Hepatocyte (in vitro differentiated cells): ENCODE measurements at regions not wholly inside any gene's neighbourhood (a gene's known extent, or its start where the extent isn't known, plus 50 kb on each side); places are given as distances from the start of the nearest gene placed in this dataset.

Experiments
- DNase-seq: peaks from one replicate; pipeline ENCODE4 v3.0.0-alpha.2; 2016; ENCODE audit warnings: low spot score
- H2AFZ ChIP-seq: fragments of 200-600 bp; sonication (generic); 2 replicates; pipeline ENCODE4 v1.6.0; 2016; ENCODE audit warnings: antibody characterized with exemption, mild to moderate bottlenecking
- H3K27ac ChIP-seq: fragments of 200-600 bp; sonication (generic); 2 replicates; pipeline ENCODE4 v1.5.1; 2016; ENCODE audit warnings: mild to moderate bottlenecking
- H3K27me3 ChIP-seq: fragments of 200-600 bp; sonication (generic); 2 replicates; pipeline ENCODE4 v1.6.1; 2016
- H3K36me3 ChIP-seq: fragments of 200-600 bp; sonication (generic); replicated peaks from 2 replicates; pipeline ENCODE4 v1.5.1; 2016; ENCODE audit warnings: low read depth; ENCODE audit not compliant: insufficient read depth
- H3K4me1 ChIP-seq: fragments of 200-600 bp; sonication (generic); 2 replicates; pipeline ENCODE4 v1.5.1; 2016; ENCODE audit warnings: mild to moderate bottlenecking, moderate library complexity; ENCODE audit not compliant: insufficient read depth
- H3K4me2 ChIP-seq: fragments of 200-600 bp; sonication (generic); 2 replicates; pipeline ENCODE4 v1.6.0; 2016
- H3K4me3 ChIP-seq: fragments of 200-600 bp; sonication (generic); 2 replicates; pipeline ENCODE4 v1.5.1; 2016; ENCODE audit warnings: mild to moderate bottlenecking
- H3K79me2 ChIP-seq: fragments of 200-600 bp; sonication (generic); 2 replicates; pipeline ENCODE4 v1.6.0; 2017; ENCODE audit warnings: mild to moderate bottlenecking
- H3K9me2 ChIP-seq: fragments of 200-600 bp; sonication (generic); replicated peaks from 2 replicates; pipeline ENCODE4 v1.6.0; 2017; ENCODE audit warnings: mild to moderate bottlenecking; ENCODE audit not compliant: insufficient read depth
- H3K9me3 ChIP-seq: fragments of 200-600 bp; sonication (generic); 2 replicates; pipeline ENCODE4 v1.5.1; 2016; ENCODE audit warnings: low read depth, mild to moderate bottlenecking
- H4K20me1 ChIP-seq: fragments of 200-600 bp; sonication (generic); 2 replicates; pipeline ENCODE4 v1.6.0; 2016; ENCODE audit warnings: mild to moderate bottlenecking; ENCODE audit not compliant: insufficient read depth, poor library complexity, severe bottlenecking
- CTCF ChIP-seq: fragments of 200-600 bp; sonication (generic); IDR thresholded peaks from 2 replicates; pipeline ENCODE4 v1.5.1; 2016; ENCODE audit warnings: antibody characterized with exemption, mild to moderate bottlenecking; ENCODE audit not compliant: poor library complexity
- EZH2 ChIP-seq: fragments of 200-600 bp; sonication (generic); IDR thresholded peaks from 2 replicates; pipeline ENCODE4 v1.6.1; 2016; ENCODE audit warnings: antibody characterized with exemption, mild to moderate bottlenecking, borderline replicate concordance
- EZH2phosphoT487 ChIP-seq: fragments of 200-600 bp; sonication (generic); IDR thresholded peaks from one replicate; pipeline ENCODE4 v1.6.1; 2018; ENCODE audit warnings: antibody characterized with exemption, mild to moderate bottlenecking, low read depth, moderate library complexity; ENCODE audit not compliant: unreplicated experiment, severe bottlenecking
- WGBS: methylation state at CpG from one replicate; pipeline ENCODE4 v1.1.6; 2016; ENCODE audit warnings: low lambda C conversion rate; ENCODE audit errors: missing lambda C conversion rate; 5-methylcytosine and 5-hydroxymethylcytosine counted together

GRCh38 chr7:25313526-25313925 is 85.2 kb upstream of the NPVF start:
- DNase-seq = no peak
- H3K4me3 ChIP-seq = no peak overlapping the region
- 57% methylated on average over 1 of the region's 1 CpG for WGBS
- H3K36me3 ChIP-seq = no peaks in the 10 kb centered on the region
- peaks cover 19% of the 10 kb centered on the region for H3K4me1 ChIP-seq
- no peaks in the 10 kb centered on the region for H3K9me2 ChIP-seq
- peak overlapping the region; percentile 94 for H3K27ac ChIP-seq
- no peak overlapping the region for H3K4me2 ChIP-seq
- no peaks in the 10 kb centered on the region for H4K20me1 ChIP-seq
- no peaks in the 10 kb centered on the region for H3K9me3 ChIP-seq
- TF ChIP-seq EZH2 (no peak), EZH2phosphoT487 (no peak)
- no peak overlapping the region for H2AFZ ChIP-seq
- H3K79me2 ChIP-seq = no peaks in the 10 kb centered on the region
- H3K27me3 ChIP-seq = no peaks in the 10 kb centered on the region

- H3K4me2 ChIP-seq = peak overlapping the region; percentile 14
- H3K9me2 ChIP-seq = no peaks in the 10 kb centered on the region
- no peaks in the 10 kb centered on the region for H3K27me3 ChIP-seq
- no peak overlapping the region for H3K4me3 ChIP-seq
- peaks cover 13% of the 10 kb centered on the region for H3K4me1 ChIP-seq
- no peak for TF ChIP-seq EZH2
- no peak for TF ChIP-seq EZH2phosphoT487
- TF ChIP-seq CTCF = no peak
- no peaks in the 10 kb centered on the region for H3K36me3 ChIP-seq
- peak overlapping the region; percentile 81 for H2AFZ ChIP-seq
- H3K9me3 ChIP-seq = no peaks in the 10 kb centered on the region
- peak overlapping the region; percentile 94 for H3K27ac ChIP-seq
- H3K79me2 ChIP-seq = no peaks in the 10 kb centered on the region
- WGBS = 85% methylated on average over 5 of the region's 5 CpGs
- H4K20me1 ChIP-seq = no peaks in the 10 kb centered on the region
- DNase-seq = peak; percentile 29
These were observed 85.9 kb upstream of the NPVF start for GRCh38 chr7:25314094-25314730.

GRCh38 chr7:25314731-25315267 is 86.5 kb upstream of the NPVF start:
- TF ChIP-seq CTCF (no peak), EZH2phosphoT487 (no peak), EZH2 (no peak)
- Histone ChIP-seq H3K36me3 (no peaks in the 10 kb centered on the region), H3K4me1 (peaks cover 13% of the 10 kb centered on the region), H3K4me2 (peak overlapping the region; percentile 38), H2AFZ (no peak overlapping the region), H3K27ac (peak overlapping the region; percentile 94), H3K79me2 (no peaks in the 10 kb centered on the region), H3K4me3 (no peak overlapping the region), H3K9me3 (no peaks in the 10 kb centered on the region), H4K20me1 (no peaks in the 10 kb centered on the region), H3K27me3 (no peaks in the 10 kb centered on the region), H3K9me2 (no peaks in the 10 kb centered on the region)
- WGBS = 57% methylated on average over 10 of the region's 10 CpGs
- DNase-seq = peak; percentile 51

- no peak for DNase-seq
- Histone ChIP-seq H2AFZ (no peak overlapping the region), H3K27ac (no peak overlapping the region), H3K27me3 (no peaks in the 10 kb centered on the region), H3K79me2 (no peaks in the 10 kb centered on the region), H3K36me3 (no peaks in the 10 kb centered on the region), H3K4me1 (peaks cover 16% of the 10 kb centered on the region), H4K20me1 (no peaks in the 10 kb centered on the region), H3K9me2 (no peaks in the 10 kb centered on the region), H3K9me3 (no peaks in the 10 kb centered on the region), H3K4me3 (no peak overlapping the region), H3K4me2 (no peak overlapping the region)
- TF ChIP-seq EZH2phosphoT487 (no peak), EZH2 (no peak), CTCF (no peak)
- 69% methylated on average over 2 of the region's 2 CpGs for WGBS
These were observed 88.1 kb upstream of the NPVF start for GRCh38 chr7:25316366-25316765.
